ENCODE measurements at regions not wholly inside any gene's neighbourhood (a gene's known extent, or its start where the extent isn't known, plus 50 kb on each side); places are given as distances from the start of the nearest gene placed in this dataset.
"Not testable (repeated sequence)": the region's sequence is repeated elsewhere in the genome, so short reads cannot be mapped to it uniquely, and the experiment has no call there.

- no peak for FAIRE-seq
- TF ChIP-seq, protein P1, sequence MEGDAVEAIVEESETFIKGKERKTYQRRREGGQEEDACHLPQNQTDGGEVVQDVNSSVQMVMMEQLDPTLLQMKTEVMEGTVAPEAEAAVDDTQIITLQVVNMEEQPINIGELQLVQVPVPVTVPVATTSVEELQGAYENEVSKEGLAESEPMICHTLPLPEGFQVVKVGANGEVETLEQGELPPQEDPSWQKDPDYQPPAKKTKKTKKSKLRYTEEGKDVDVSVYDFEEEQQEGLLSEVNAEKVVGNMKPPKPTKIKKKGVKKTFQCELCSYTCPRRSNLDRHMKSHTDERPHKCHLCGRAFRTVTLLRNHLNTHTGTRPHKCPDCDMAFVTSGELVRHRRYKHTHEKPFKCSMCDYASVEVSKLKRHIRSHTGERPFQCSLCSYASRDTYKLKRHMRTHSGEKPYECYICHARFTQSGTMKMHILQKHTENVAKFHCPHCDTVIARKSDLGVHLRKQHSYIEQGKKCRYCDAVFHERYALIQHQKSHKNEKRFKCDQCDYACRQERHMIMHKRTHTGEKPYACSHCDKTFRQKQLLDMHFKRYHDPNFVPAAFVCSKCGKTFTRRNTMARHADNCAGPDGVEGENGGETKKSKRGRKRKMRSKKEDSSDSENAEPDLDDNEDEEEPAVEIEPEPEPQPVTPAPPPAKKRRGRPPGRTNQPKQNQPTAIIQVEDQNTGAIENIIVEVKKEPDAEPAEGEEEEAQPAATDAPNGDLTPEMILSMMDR (IDR thresholded peaks at IDR 0.05; ENCODE audit: borderline replicate concordance, extremely low read depth, insufficient read depth), result no peak
Measured at GRCh38 chr1:101496109-101496508, 259.3 kb downstream of the S1PR1 start.

DNA sequence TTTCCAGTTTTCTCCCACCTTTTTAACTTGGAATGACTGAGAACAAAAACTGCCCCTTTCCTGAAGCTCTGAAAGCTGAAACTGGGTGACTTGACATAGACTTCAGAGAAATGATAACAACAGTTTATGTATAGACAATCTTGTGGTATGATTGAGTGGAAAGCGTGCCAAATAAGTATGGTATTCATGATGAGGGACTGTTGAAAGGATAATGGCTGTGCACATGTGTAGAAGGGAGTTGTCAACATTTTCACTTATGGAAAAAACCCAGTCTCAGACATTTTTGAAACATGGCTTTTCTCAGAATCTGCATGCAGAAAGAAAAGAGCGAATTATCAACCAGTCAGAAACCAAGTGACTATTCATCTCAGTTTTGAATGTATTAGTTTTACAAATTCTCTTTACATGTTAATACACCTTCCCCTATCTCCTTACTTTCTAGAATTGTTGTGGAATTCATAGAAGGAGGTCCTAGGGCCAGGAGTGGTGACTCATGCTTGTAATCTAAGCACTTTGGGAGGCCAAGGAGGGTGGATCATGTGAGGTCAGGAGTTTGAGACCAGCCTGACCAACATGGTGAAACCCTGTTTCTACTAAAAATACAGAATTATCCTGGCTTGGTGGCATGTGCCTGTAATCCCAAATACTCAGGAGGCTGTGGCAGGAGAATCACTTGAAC, 261.2 kb downstream of the S1PR1 start:
- DNase-seq, result no peak
- H3K27ac ChIP-seq (ENCODE audit: low read depth in 2 of 2, low read length in 2 of 2), result no peak overlapping the region
- no peaks in the 10 kb centered on the region for H3K36me3 ChIP-seq (ENCODE audit: control insufficient read depth in 2 of 3, insufficient read depth in 3 of 3, low read length in 3 of 3)
- no peak overlapping the region for H3K4me3 ChIP-seq (ENCODE audit: low read length in 3 of 3)
- TF ChIP-seq, protein P1 (IDR thresholded peaks at IDR 0.05; ENCODE audit: borderline replicate concordance, extremely low read depth, insufficient read depth), result no peak
- no peak for FAIRE-seq
- H3K9ac ChIP-seq (ENCODE audit: low read length in 3 of 3), result no peak overlapping the region
- no peaks in the 10 kb centered on the region for H3K4me1 ChIP-seq (ENCODE audit: control insufficient read depth in 2 of 3, insufficient read depth in 2 of 3, low read depth in 1 of 3, low read length in 3 of 3)
- intact Hi-C loops (cut with DNase I), result no loop called here
- no peaks in the 10 kb centered on the region for H3K27me3 ChIP-seq (ENCODE audit: control insufficient read depth, insufficient read depth, low read length)
- no peaks in the 10 kb centered on the region for H3K9me3 ChIP-seq (ENCODE audit: control insufficient read depth in 2 of 3, insufficient read depth in 1 of 3, low read length in 3 of 3)

More at GRCh38 chr1:101496109-101496508, 259.3 kb downstream of the S1PR1 start:
- intact Hi-C loops (cut with DNase I), result no loop called here
- DNase-seq, result no peak
- Histone ChIP-seq H3K27ac (ENCODE audit: low read depth in 2 of 2, low read length in 2 of 2) (no peak overlapping the region), H3K4me3 (ENCODE audit: low read length in 3 of 3) (no peak overlapping the region), H3K9me3 (ENCODE audit: control insufficient read depth in 2 of 3, insufficient read depth in 1 of 3, low read length in 3 of 3) (no peaks in the 10 kb centered on the region), H3K9ac (ENCODE audit: low read length in 3 of 3) (no peak overlapping the region), H3K27me3 (ENCODE audit: control insufficient read depth, insufficient read depth, low read length) (no peaks in the 10 kb centered on the region), H3K36me3 (ENCODE audit: control insufficient read depth in 2 of 3, insufficient read depth in 3 of 3, low read length in 3 of 3) (no peaks in the 10 kb centered on the region), H3K4me1 (ENCODE audit: control insufficient read depth in 2 of 3, insufficient read depth in 2 of 3, low read depth in 1 of 3, low read length in 3 of 3) (no peaks in the 10 kb centered on the region)

DNA sequence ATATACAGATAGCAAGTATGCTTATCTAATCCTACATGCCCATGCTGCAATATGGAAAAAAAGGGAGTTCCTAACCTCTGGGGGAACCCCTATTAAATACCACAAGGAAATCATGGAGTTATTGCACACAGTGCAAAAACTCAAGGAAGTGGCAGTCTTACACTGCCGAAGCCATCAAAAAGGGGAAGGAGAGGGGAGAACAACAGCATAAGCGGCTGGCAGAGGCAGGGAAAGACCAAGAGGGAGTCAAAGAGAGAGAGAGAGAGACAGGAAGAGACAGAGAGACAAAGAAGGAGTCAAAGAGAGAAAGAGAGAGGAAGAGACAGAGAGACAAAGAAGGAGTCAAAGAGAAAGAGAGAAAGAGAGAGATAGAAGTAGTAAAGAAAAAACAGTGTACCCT, 267.3 kb downstream of the S1PR1 start:
- DNase-seq; H3K9me3 ChIP-seq (ENCODE audit: control insufficient read depth in 2 of 3, insufficient read depth in 1 of 3, low read length in 3 of 3); H3K27ac ChIP-seq (ENCODE audit: low read depth in 2 of 2, low read length in 2 of 2); H3K4me3 ChIP-seq (ENCODE audit: low read length in 3 of 3); FAIRE-seq; H3K9ac ChIP-seq (ENCODE audit: low read length in 3 of 3); intact Hi-C loops (cut with DNase I); H3K36me3 ChIP-seq (ENCODE audit: control insufficient read depth in 2 of 3, insufficient read depth in 3 of 3, low read length in 3 of 3); H3K27me3 ChIP-seq (ENCODE audit: control insufficient read depth, insufficient read depth, low read length); H3K4me1 ChIP-seq (ENCODE audit: control insufficient read depth in 2 of 3, insufficient read depth in 2 of 3, low read depth in 1 of 3, low read length in 3 of 3): not testable (repeated sequence)

DNA sequence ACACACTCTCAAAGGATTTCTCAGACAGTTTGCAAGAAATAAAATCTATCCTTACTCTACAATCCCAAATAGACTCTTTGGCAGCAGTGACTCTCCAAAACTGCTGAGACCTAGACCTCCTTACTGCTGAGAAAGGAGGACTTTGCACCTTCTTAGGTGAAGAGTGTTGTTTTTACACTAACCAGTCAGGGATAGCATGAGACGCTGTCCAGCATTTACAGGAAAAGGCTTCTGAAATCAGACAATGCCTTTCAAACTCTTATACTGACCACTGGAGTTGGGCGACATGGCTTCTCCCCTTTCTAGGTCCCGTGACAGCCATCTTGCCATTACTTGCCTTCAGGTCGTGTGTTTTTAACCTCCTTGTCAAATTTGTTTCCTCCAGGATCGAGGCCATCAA, 268.4 kb downstream of the S1PR1 start:
- H3K9ac ChIP-seq (ENCODE audit: low read length in 3 of 3); H3K4me1 ChIP-seq (ENCODE audit: control insufficient read depth in 2 of 3, insufficient read depth in 2 of 3, low read depth in 1 of 3, low read length in 3 of 3); FAIRE-seq; H3K36me3 ChIP-seq (ENCODE audit: control insufficient read depth in 2 of 3, insufficient read depth in 3 of 3, low read length in 3 of 3); H3K4me3 ChIP-seq (ENCODE audit: low read length in 3 of 3); H3K27ac ChIP-seq (ENCODE audit: low read depth in 2 of 2, low read length in 2 of 2); intact Hi-C loops (cut with DNase I); H3K9me3 ChIP-seq (ENCODE audit: control insufficient read depth in 2 of 3, insufficient read depth in 1 of 3, low read length in 3 of 3); H3K27me3 ChIP-seq (ENCODE audit: control insufficient read depth, insufficient read depth, low read length); DNase-seq: not testable (repeated sequence)
